H54 (cell line): ENCODE measurements at regions not wholly inside any gene's neighbourhood (a gene's known extent, or its start where the extent isn't known, plus 50 kb on each side); places are given as distances from the start of the nearest gene placed in this dataset.

ENCODE experiments used
- DNase-seq: peaks from one replicate; pipeline ENCODE4 v3.0.0; 2011; ENCODE audit warnings: low spot score, mixed read lengths; ENCODE audit not compliant: insufficient read length
- FAIRE-seq: peaks from 3 replicates; lab custom pipeline; 2011; peaks lifted over from hg19 to GRCh38; lab: Jason Lieb, UNC
- POLR2A ChIP-seq: IDR thresholded peaks from 2 replicates; pipeline ENCODE4 v1.6.1; 2011; ENCODE audit warnings: low read depth, mild to moderate bottlenecking, low read length

GRCh38 chr3:164687902-164688301 is 390.4 kb downstream of the SI start:
- no peak for DNase-seq
- no peak for FAIRE-seq
- no peak for TF ChIP-seq POLR2A

GRCh38 chr3:164687211-164687610 is 391.1 kb downstream of the SI start:
- DNase-seq, result no peak
- no peak for FAIRE-seq
- no peak for TF ChIP-seq POLR2A

GRCh38 chr3:164683489-164683888 is 394.8 kb downstream of the SI start:
- no peak for TF ChIP-seq POLR2A
- no peak for DNase-seq
- FAIRE-seq, result no peak

- no peak for DNase-seq
- no peak for TF ChIP-seq POLR2A
- no peak for FAIRE-seq
Measured at GRCh38 chr3:164679245-164679644, 399.1 kb downstream of the SI start.

GRCh38 chr3:164677317-164677716 is 401.0 kb downstream of the SI start:
- no peak for FAIRE-seq

GRCh38 chr3:164673738-164674137 is 404.6 kb downstream of the SI start:
- DNase-seq, result no peak
- no peak for FAIRE-seq
- no peak for TF ChIP-seq POLR2A

More at GRCh38 chr3:164677317-164677716, 401.0 kb downstream of the SI start:
- TF ChIP-seq POLR2A, result no peak
- DNase-seq, result no peak

- DNase-seq, result no peak
- no peak for FAIRE-seq
- no peak for TF ChIP-seq POLR2A
Measured at GRCh38 chr3:164658125-164658524, 420.2 kb downstream of the SI start.

- no peak for FAIRE-seq
- no peak for TF ChIP-seq POLR2A
- DNase-seq, result no peak
Measured at GRCh38 chr3:164657631-164658030, 420.7 kb downstream of the SI start.

GRCh38 chr3:164655462-164655861 is 422.8 kb downstream of the SI start:
- no peak for FAIRE-seq
- no peak for DNase-seq
- no peak for TF ChIP-seq POLR2A

- no peak for FAIRE-seq
- no peak for TF ChIP-seq POLR2A
- DNase-seq, result no peak
Measured at GRCh38 chr3:164641071-164641470, 437.2 kb downstream of the SI start.

- DNase-seq (no peak), FAIRE-seq (no peak)
- TF ChIP-seq POLR2A, result no peak
Measured at GRCh38 chr3:164640591-164640990, 437.7 kb downstream of the SI start.

GRCh38 chr3:164620956-164621355 is 457.3 kb downstream of the SI start:
- DNase-seq (no peak), FAIRE-seq (no peak)

GRCh38 chr3:164620423-164620822 is 457.9 kb downstream of the SI start:
- peak; percentile 12 for DNase-seq
- TF ChIP-seq POLR2A, result no peak
- FAIRE-seq, result no peak

More at GRCh38 chr3:164620956-164621355, 457.3 kb downstream of the SI start:
- TF ChIP-seq POLR2A, result no peak

GRCh38 chr3:164612751-164613150 is 465.5 kb downstream of the SI start:
- no peak for TF ChIP-seq POLR2A
- DNase-seq (no peak), FAIRE-seq (no peak)

- FAIRE-seq, result peak; percentile 89
- DNase-seq, result no peak
- no peak for TF ChIP-seq POLR2A
Measured at GRCh38 chr3:164608554-164609276, 469.6 kb downstream of the SI start.
